Dendritic cell treated with granulocyte-macrophage colony-stimulating factor and Interleukin-4, amounts not matched to agents 40 ng/mL and 50 ng/mL, for 4 days (primary cell): ENCODE measurements at regions not wholly inside any gene's neighbourhood (a gene's known extent, or its start where the extent isn't known, plus 50 kb on each side); places are given as distances from the start of the nearest gene placed in this dataset.

ENCODE experiments used
- H3K27ac Mint-ChIP-seq: one replicate; pipeline ENCODE4 v1.8.0; 2022; ENCODE audit warnings: mild to moderate bottlenecking, mixed read lengths
- H3K27me3 Mint-ChIP-seq: one replicate; pipeline ENCODE4 v1.8.0; 2022; ENCODE audit warnings: mild to moderate bottlenecking, mixed read lengths
- H3K36me3 Mint-ChIP-seq: one replicate; pipeline ENCODE4 v1.8.0; 2022; ENCODE audit warnings: low read depth, mixed read lengths
- H3K4me1 Mint-ChIP-seq: one replicate; pipeline ENCODE4 v1.8.0; 2022; ENCODE audit warnings: low read depth, mixed read lengths
- H3K4me3 Mint-ChIP-seq: one replicate; pipeline ENCODE4 v1.8.0; 2022; ENCODE audit warnings: mild to moderate bottlenecking, moderate library complexity, mixed read lengths
- H3K9me3 Mint-ChIP-seq: one replicate; pipeline ENCODE4 v1.8.0; 2022; ENCODE audit warnings: mixed read lengths
- intact Hi-C: fragments of 100-400 bp; cut with micrococcal nuclease; formaldehyde crosslinking; loops from one replicate; pipeline ENCODE4 v1.15.0; 2022

- Mint-ChIP-seq H3K4me3 (no peak overlapping the region), H3K9me3 (peaks cover 23% of the 10 kb centered on the region), H3K27ac (no peak overlapping the region), H3K27me3 (no peaks in the 10 kb centered on the region), H3K36me3 (no peaks in the 10 kb centered on the region), H3K4me1 (no peaks in the 10 kb centered on the region)
- intact Hi-C loops, result no loop called here
Observed at GRCh38 chr2:168300460-168300859, 53.1 kb upstream of the STK39 start.

- H3K9me3 Mint-ChIP-seq, result peaks cover 49% of the 10 kb centered on the region
- no peaks in the 10 kb centered on the region for H3K4me1 Mint-ChIP-seq
- no peaks in the 10 kb centered on the region for H3K27me3 Mint-ChIP-seq
- no peak overlapping the region for H3K4me3 Mint-ChIP-seq
- no peaks in the 10 kb centered on the region for H3K36me3 Mint-ChIP-seq
- intact Hi-C loops, result no loop called here
- no peak overlapping the region for H3K27ac Mint-ChIP-seq
Observed at GRCh38 chr2:168304024-168304681, 56.8 kb upstream of the STK39 start.

- intact Hi-C loops, result no loop called here
- no peak overlapping the region for H3K4me3 Mint-ChIP-seq
- H3K27ac Mint-ChIP-seq, result no peak overlapping the region
- H3K36me3 Mint-ChIP-seq, result no peaks in the 10 kb centered on the region
- H3K4me1 Mint-ChIP-seq, result no peaks in the 10 kb centered on the region
- no peaks in the 10 kb centered on the region for H3K27me3 Mint-ChIP-seq
- H3K9me3 Mint-ChIP-seq, result peaks cover 41% of the 10 kb centered on the region
Observed at GRCh38 chr2:168307379-168307778, 60.0 kb upstream of the STK39 start.

GRCh38 chr2:168310580-168310979 is 63.2 kb upstream of the STK39 start:
- H3K9me3 Mint-ChIP-seq, result peaks cover 25% of the 10 kb centered on the region
- H3K36me3 Mint-ChIP-seq, result no peaks in the 10 kb centered on the region
- H3K27me3 Mint-ChIP-seq, result no peaks in the 10 kb centered on the region
- H3K4me1 Mint-ChIP-seq, result no peaks in the 10 kb centered on the region
- H3K27ac Mint-ChIP-seq, result no peak overlapping the region
- intact Hi-C loops, result no loop called here
- H3K4me3 Mint-ChIP-seq, result no peak overlapping the region

- H3K27me3 Mint-ChIP-seq, result no peaks in the 10 kb centered on the region
- no peak overlapping the region for H3K27ac Mint-ChIP-seq
- H3K4me3 Mint-ChIP-seq, result no peak overlapping the region
- H3K9me3 Mint-ChIP-seq, result peaks cover 17% of the 10 kb centered on the region
- no peaks in the 10 kb centered on the region for H3K36me3 Mint-ChIP-seq
- H3K4me1 Mint-ChIP-seq, result no peaks in the 10 kb centered on the region
- intact Hi-C loops, result no loop called here
Observed at GRCh38 chr2:168311261-168311910, 64.0 kb upstream of the STK39 start.

- Mint-ChIP-seq H3K4me1 (no peaks in the 10 kb centered on the region), H3K4me3 (no peak overlapping the region), H3K27ac (no peak overlapping the region), H3K9me3 (peaks cover 8% of the 10 kb centered on the region), H3K27me3 (no peaks in the 10 kb centered on the region), H3K36me3 (no peaks in the 10 kb centered on the region)
- intact Hi-C loops, result no loop called here
Observed at GRCh38 chr2:168312036-168312822, 64.8 kb upstream of the STK39 start.

GRCh38 chr2:168314236-168314635 is 66.8 kb upstream of the STK39 start:
- Mint-ChIP-seq H3K27me3 (no peaks in the 10 kb centered on the region), H3K36me3 (no peaks in the 10 kb centered on the region), H3K4me1 (no peaks in the 10 kb centered on the region), H3K27ac (no peak overlapping the region), H3K9me3 (no peaks in the 10 kb centered on the region), H3K4me3 (no peak overlapping the region)
- intact Hi-C loops, result no loop called here

- Mint-ChIP-seq H3K9me3 (no peaks in the 10 kb centered on the region), H3K4me3 (no peak overlapping the region), H3K36me3 (no peaks in the 10 kb centered on the region), H3K4me1 (no peaks in the 10 kb centered on the region), H3K27ac (no peak overlapping the region), H3K27me3 (no peaks in the 10 kb centered on the region)
- intact Hi-C loops, result no loop called here
Observed at GRCh38 chr2:168315331-168316072, 68.1 kb upstream of the STK39 start.

GRCh38 chr2:168316073-168316440 is 68.7 kb upstream of the STK39 start:
- H3K4me3 Mint-ChIP-seq, result no peak overlapping the region
- no peak overlapping the region for H3K27ac Mint-ChIP-seq
- no peaks in the 10 kb centered on the region for H3K27me3 Mint-ChIP-seq
- H3K4me1 Mint-ChIP-seq, result no peaks in the 10 kb centered on the region
- intact Hi-C loops, result no loop called here
- H3K36me3 Mint-ChIP-seq, result no peaks in the 10 kb centered on the region
- H3K9me3 Mint-ChIP-seq, result no peaks in the 10 kb centered on the region

- H3K27me3 Mint-ChIP-seq, result peaks cover under 1% of the 10 kb centered on the region
- no peak overlapping the region for H3K4me3 Mint-ChIP-seq
- intact Hi-C loops, result no loop called here
- H3K36me3 Mint-ChIP-seq, result no peaks in the 10 kb centered on the region
- no peaks in the 10 kb centered on the region for H3K9me3 Mint-ChIP-seq
- no peak overlapping the region for H3K27ac Mint-ChIP-seq
- H3K4me1 Mint-ChIP-seq, result no peaks in the 10 kb centered on the region
Observed at GRCh38 chr2:168317282-168317681, 69.9 kb upstream of the STK39 start.

GRCh38 chr2:168320267-168320666 is 72.9 kb upstream of the STK39 start:
- H3K27me3 Mint-ChIP-seq, result peaks cover 2% of the 10 kb centered on the region
- H3K9me3 Mint-ChIP-seq, result no peaks in the 10 kb centered on the region
- H3K36me3 Mint-ChIP-seq, result no peaks in the 10 kb centered on the region
- intact Hi-C loops, result no loop called here
- H3K4me1 Mint-ChIP-seq, result no peaks in the 10 kb centered on the region
- no peak overlapping the region for H3K4me3 Mint-ChIP-seq
- H3K27ac Mint-ChIP-seq, result no peak overlapping the region

GRCh38 chr2:168322325-168323007 is 75.1 kb upstream of the STK39 start:
- intact Hi-C loops, result no loop called here
- H3K27me3 Mint-ChIP-seq, result peaks cover 2% of the 10 kb centered on the region
- H3K4me3 Mint-ChIP-seq, result no peak overlapping the region
- H3K36me3 Mint-ChIP-seq, result no peaks in the 10 kb centered on the region
- H3K27ac Mint-ChIP-seq, result no peak overlapping the region
- no peaks in the 10 kb centered on the region for H3K4me1 Mint-ChIP-seq
- H3K9me3 Mint-ChIP-seq, result no peaks in the 10 kb centered on the region

GRCh38 chr2:168323529-168324021 is 76.2 kb upstream of the STK39 start:
- no peaks in the 10 kb centered on the region for H3K36me3 Mint-ChIP-seq
- intact Hi-C loops, result no loop called here

More at GRCh38 chr2:168323529-168324021, 76.2 kb upstream of the STK39 start:
- Mint-ChIP-seq H3K27ac (no peak overlapping the region), H3K27me3 (peaks cover 2% of the 10 kb centered on the region), H3K9me3 (peaks cover 1% of the 10 kb centered on the region), H3K4me1 (no peaks in the 10 kb centered on the region), H3K4me3 (no peak overlapping the region)
